ENCODE measurements at regions not wholly inside any gene's neighbourhood (a gene's known extent, or its start where the extent isn't known, plus 50 kb on each side); places are given as distances from the start of the nearest gene placed in this dataset.

DNA sequence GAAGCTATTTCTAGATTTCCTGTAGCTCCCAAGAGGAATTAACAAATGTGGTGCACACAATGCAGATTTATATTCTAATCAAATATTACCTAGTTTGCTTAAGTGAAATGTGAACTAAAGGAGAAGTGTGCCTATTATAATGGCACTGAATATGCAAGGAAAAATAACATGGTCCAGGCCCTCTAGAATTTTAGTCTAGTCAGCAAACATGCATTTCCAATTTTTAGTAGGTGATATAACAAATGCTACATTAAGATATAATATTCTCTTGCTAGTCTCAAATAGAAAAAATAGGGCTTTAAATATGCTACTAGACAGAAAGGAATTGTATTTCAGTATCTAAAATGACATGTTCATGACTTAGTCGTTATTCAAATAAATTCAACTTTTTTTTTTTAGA, 689.5 kb downstream of the TMEM182 start:
- no peaks in the 10 kb centered on the region for H3K27me3 ChIP-seq (replicated peaks)
- H3K4me1 ChIP-seq (replicated peaks) = no peaks in the 10 kb centered on the region
- no peak overlapping the region for H3K27ac ChIP-seq
- no peak overlapping the region for H3K4me3 ChIP-seq
- no peak for DNase-seq (ENCODE audit: low read depth in 1 of 2, low spot score in 2 of 2)
- H3K36me3 ChIP-seq = no peaks in the 10 kb centered on the region
- H3K9me3 ChIP-seq (replicated peaks) = 0 out of 2 replicates have a peak, but pooled peaks cover 3% of the 10 kb centered on the region

DNA sequence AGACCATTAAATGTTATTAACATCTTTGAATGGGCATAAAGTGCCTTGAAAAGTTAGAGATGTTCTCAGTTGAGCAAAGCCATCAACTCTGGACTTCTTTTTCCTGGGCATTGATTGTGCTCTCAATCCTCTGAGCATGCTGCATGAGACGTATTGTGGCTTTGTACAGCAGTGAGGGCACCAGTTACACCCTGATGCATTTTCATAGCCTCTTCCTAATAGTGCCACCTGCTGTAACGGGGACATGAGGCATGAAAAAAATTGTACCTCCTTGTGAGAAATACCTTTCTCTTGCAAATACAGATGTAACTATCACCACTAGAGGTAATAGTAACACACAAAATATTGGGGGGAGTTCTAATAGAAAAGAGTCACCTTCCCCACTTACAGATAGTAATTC, 697.5 kb downstream of the TMEM182 start:
- Histone ChIP-seq H3K36me3 (no peaks in the 10 kb centered on the region), H3K4me1 (replicated peaks) (no peaks in the 10 kb centered on the region), H3K27ac (no peak overlapping the region), H3K9me3 (replicated peaks) (0 out of 2 replicates have a peak, but pooled peaks cover 3% of the 10 kb centered on the region), H3K27me3 (replicated peaks) (no peaks in the 10 kb centered on the region), H3K4me3 (no peak overlapping the region)
- no peak for DNase-seq (ENCODE audit: low read depth in 1 of 2, low spot score in 2 of 2)

DNA sequence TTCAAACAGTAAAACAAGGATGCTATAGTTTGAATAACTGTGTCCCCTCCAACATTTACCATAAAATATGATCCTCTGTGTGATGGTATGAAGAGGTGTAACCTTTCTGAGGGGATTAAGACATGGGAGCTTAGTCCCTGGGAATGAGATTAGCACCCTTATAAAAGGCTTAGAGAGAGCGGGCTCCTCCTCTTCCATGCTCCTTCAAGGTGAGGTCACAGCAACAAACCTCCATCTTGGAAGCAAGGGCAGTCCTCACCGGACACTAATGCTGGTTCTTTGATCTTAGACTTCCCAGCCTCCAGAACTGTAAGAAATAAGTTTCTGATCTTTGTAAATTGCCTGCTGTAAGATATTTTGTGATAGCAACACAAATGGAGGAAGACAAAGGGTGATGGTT, 700.3 kb downstream of the TMEM182 start:
- H3K9me3 ChIP-seq (replicated peaks) = no peaks in the 10 kb centered on the region
- no peaks in the 10 kb centered on the region for H3K27me3 ChIP-seq (replicated peaks)
- H3K4me3 ChIP-seq = no peak overlapping the region
- no peak overlapping the region for H3K27ac ChIP-seq
- H3K36me3 ChIP-seq = no peaks in the 10 kb centered on the region
- H3K4me1 ChIP-seq (replicated peaks) = no peaks in the 10 kb centered on the region
- no peak for DNase-seq (ENCODE audit: low read depth in 1 of 2, low spot score in 2 of 2)

DNA sequence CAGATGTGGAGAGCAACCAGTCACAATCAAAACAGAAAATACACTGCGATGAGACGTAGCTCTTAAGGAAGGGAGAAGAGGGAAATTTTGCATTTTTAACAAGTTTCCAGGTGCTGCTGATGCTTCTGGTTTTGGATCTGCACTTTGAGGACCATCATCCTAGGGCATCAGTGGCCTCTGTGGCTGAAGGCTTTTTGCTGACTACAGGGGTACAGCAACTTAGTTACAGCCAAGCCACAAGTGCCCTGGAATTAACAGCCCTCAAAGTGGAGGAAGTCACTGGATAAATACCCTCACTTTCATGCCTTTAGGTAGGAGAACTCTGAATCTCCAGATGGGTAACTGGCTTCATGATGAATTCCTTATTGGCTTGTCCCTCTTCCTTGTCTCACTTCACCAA, 700.9 kb downstream of the TMEM182 start:
- H3K36me3 ChIP-seq = no peaks in the 10 kb centered on the region
- no peaks in the 10 kb centered on the region for H3K27me3 ChIP-seq (replicated peaks)
- no peaks in the 10 kb centered on the region for H3K9me3 ChIP-seq (replicated peaks)
- no peak overlapping the region for H3K4me3 ChIP-seq
- no peak overlapping the region for H3K27ac ChIP-seq
- DNase-seq (ENCODE audit: low read depth in 1 of 2, low spot score in 2 of 2) = no peak
- no peaks in the 10 kb centered on the region for H3K4me1 ChIP-seq (replicated peaks)

DNA sequence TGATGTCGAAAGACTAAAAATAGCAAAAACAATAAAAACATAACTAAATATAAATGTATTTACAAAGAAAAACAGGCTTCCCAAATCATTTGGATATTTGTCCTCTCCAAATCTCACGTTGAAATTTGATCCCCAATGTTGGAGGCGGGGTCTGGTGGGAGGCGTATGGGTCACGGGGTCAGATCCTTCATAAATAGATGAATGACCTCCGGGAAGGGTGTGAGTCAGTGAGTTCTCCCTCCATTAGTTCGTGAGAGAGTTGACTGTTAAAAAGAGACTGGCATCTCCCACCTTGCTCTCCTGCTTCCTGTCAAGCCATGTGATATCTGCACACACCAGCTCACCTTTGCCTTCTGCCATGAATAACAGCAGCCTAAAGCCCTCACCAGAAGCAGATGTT, 703.0 kb downstream of the TMEM182 start:
- no peaks in the 10 kb centered on the region for H3K27me3 ChIP-seq (replicated peaks)
- H3K4me1 ChIP-seq (replicated peaks) = no peaks in the 10 kb centered on the region
- no peaks in the 10 kb centered on the region for H3K9me3 ChIP-seq (replicated peaks)
- no peak overlapping the region for H3K27ac ChIP-seq
- H3K4me3 ChIP-seq = no peak overlapping the region
- no peaks in the 10 kb centered on the region for H3K36me3 ChIP-seq
- DNase-seq (ENCODE audit: low read depth in 1 of 2, low spot score in 2 of 2) = no peak

DNA sequence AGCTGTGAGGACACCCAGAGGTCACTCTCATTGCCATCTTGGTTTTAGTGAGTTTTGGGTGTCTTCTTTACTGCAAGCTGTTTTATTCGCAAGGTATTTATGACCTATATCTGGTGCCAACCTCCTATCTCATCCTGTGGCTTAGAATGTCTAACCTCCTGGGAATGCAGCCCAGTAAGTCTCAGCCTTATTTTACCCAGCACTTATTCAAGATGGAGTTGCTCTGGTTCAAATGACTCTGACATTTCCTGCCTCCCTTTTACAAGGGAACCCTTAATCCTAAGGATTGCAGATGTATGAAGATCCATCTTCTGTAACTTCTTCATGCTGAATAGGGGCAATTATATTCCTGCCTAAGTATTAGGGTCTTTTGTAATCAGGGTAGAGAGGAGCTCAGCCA, 708.0 kb downstream of the TMEM182 start:
- Histone ChIP-seq H3K27ac (no peak overlapping the region), H3K36me3 (no peaks in the 10 kb centered on the region), H3K9me3 (replicated peaks) (no peaks in the 10 kb centered on the region), H3K27me3 (replicated peaks) (no peaks in the 10 kb centered on the region), H3K4me3 (no peak overlapping the region), H3K4me1 (replicated peaks) (no peaks in the 10 kb centered on the region)
- no peak for DNase-seq (ENCODE audit: low read depth in 1 of 2, low spot score in 2 of 2)

DNA sequence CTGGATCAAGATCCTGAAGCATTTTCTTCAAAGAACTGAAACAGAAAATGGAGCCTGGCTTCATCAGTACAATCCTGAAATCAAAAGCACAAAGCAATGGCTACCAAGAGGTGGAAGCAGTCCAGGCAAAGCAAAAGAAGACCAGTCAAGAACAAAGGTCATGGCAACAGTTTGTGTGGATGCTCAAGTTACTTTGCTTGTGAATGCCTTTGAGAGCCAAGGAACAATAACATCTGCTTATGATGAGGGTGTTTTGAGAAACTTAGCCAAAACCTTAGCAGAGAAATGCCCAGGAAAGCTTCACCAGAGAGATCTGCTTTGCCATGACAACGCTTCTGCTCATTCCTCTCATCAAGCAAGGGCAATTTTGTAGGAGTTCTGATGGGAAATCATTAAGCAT, 723.1 kb downstream of the TMEM182 start:
- H3K36me3 ChIP-seq = no peaks in the 10 kb centered on the region
- no peak overlapping the region for H3K4me3 ChIP-seq

DNA sequence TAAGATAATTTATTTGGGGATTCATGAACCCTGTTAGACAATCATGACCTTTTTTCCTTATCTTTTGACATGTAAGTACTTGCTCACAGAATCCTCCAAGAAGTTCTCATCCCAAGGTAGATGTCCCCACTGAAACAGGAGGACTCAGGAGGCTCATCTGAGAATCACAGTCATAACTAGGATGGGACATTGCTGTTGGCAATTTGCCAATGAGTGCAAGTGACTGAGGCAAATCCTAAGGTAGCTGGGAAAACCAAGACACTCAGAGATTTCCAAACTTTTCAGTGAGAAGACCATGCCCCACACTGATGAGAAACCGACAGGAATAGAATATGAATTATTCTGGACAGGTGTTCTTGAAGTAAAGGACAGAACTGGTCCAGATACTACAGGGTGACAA, 735.0 kb downstream of the TMEM182 start:
- Histone ChIP-seq H3K4me1 (replicated peaks) (no peaks in the 10 kb centered on the region), H3K27ac (no peak overlapping the region), H3K4me3 (no peak overlapping the region), H3K36me3 (no peaks in the 10 kb centered on the region), H3K27me3 (replicated peaks) (no peaks in the 10 kb centered on the region), H3K9me3 (replicated peaks) (no peaks in the 10 kb centered on the region)
- DNase-seq (ENCODE audit: low read depth in 1 of 2, low spot score in 2 of 2) = no peak

More for the DNA sequence above, 723.1 kb downstream of the TMEM182 start:
- no peak for DNase-seq (ENCODE audit: low read depth in 1 of 2, low spot score in 2 of 2)
- Histone ChIP-seq H3K27me3 (replicated peaks) (no peaks in the 10 kb centered on the region), H3K4me1 (replicated peaks) (no peaks in the 10 kb centered on the region), H3K27ac (no peak overlapping the region), H3K9me3 (replicated peaks) (peaks cover 7% of the 10 kb centered on the region; the same call in 1 of the 2 replicates)

DNA sequence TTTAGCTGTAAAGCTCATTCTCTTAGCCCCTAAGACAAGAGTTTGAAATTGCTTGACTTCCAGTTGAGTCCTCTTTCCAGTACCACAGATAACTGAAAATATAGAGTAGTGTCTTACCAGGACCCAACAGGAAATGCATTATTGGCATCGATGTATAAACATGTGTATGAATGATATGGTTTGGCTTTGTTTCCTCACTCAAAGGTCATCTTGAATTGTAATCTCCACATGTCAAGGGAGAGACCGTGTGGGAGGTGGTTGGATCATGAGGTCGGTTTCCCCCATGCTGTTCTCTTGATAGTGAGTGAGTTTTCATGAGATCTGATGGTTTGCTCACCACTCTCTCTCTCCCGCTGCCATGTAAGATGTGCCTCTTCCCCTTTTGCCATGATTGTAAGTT, 745.0 kb downstream of the TMEM182 start:
- H3K27ac ChIP-seq = no peak overlapping the region
- H3K4me3 ChIP-seq = no peak overlapping the region
- H3K27me3 ChIP-seq (replicated peaks) = no peaks in the 10 kb centered on the region
- H3K9me3 ChIP-seq (replicated peaks) = no peaks in the 10 kb centered on the region
- H3K4me1 ChIP-seq (replicated peaks) = no peaks in the 10 kb centered on the region
- DNase-seq (ENCODE audit: low read depth in 1 of 2, low spot score in 2 of 2) = no peak
- H3K36me3 ChIP-seq = no peaks in the 10 kb centered on the region

DNA sequence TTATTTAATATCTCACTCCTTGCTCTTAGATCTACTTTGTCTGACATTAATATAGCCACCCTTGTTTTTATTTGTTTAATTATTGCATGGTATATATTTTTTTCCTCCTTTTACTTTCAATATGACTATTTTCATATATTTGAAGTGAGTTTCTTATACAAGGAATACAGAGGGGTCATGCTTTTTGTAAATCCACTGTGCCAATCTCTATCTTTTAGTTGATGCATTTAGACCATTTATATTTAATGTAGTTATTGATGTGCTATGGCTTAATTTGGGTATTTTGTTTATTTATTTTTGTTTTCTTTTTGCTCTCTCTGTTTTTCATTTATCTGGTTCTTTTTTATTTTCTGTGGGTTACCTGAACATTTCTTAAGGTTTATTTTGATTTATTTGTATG, 750.6 kb downstream of the TMEM182 start:
- H3K27ac ChIP-seq = no peak overlapping the region
- no peaks in the 10 kb centered on the region for H3K9me3 ChIP-seq (replicated peaks)
- H3K27me3 ChIP-seq (replicated peaks) = no peaks in the 10 kb centered on the region
- no peak for DNase-seq (ENCODE audit: low read depth in 1 of 2, low spot score in 2 of 2)
- H3K4me3 ChIP-seq = no peak overlapping the region
- no peaks in the 10 kb centered on the region for H3K36me3 ChIP-seq
- no peaks in the 10 kb centered on the region for H3K4me1 ChIP-seq (replicated peaks)

DNA sequence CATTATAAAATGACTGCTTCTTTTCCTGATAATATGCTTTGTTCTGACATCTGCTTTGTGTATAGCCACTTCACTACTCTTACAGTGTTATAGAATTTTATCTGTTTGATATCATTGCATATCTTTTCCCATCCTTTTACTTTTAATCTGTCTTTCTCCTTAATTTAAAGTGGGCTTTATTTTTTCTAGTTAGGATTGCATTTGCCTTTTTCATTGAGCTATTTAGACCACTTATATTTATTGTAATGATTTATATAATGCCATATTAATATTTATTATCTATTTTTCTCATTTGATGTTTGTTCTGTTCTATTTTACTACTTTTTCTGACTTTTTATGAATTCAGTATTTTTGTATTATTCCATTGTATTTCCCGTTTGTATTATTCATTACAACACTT, 758.7 kb downstream of the TMEM182 start:
- Histone ChIP-seq H3K27ac (no peak overlapping the region), H3K36me3 (no peaks in the 10 kb centered on the region), H3K4me1 (replicated peaks) (no peaks in the 10 kb centered on the region), H3K27me3 (replicated peaks) (no peaks in the 10 kb centered on the region), H3K4me3 (no peak overlapping the region), H3K9me3 (replicated peaks) (no peaks in the 10 kb centered on the region)
- DNase-seq (ENCODE audit: low read depth in 1 of 2, low spot score in 2 of 2) = no peak

DNA sequence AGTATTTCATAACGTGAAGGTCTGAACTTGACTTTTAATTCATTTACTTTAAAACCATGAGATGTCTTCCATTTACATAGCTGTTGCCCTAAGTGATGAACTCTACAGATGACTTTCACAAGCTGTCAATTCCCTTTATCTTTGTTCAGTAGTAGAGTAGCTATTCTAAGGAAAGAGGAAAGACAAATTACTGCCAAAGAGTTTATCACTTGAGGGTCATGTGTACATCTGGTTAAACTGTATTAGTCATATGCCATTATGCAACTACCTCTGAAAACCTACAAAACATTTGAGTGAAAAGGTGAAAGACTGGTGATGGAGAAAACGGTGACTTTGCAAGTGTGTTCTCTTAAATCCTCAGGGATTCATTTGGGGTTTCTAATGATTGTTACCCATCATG, 763.9 kb downstream of the TMEM182 start:
- Histone ChIP-seq H3K27me3 (replicated peaks) (no peaks in the 10 kb centered on the region), H3K9me3 (replicated peaks) (no peaks in the 10 kb centered on the region; the same call in 1 of the 2 replicates), H3K4me1 (replicated peaks) (no peaks in the 10 kb centered on the region), H3K36me3 (no peaks in the 10 kb centered on the region), H3K4me3 (no peak overlapping the region), H3K27ac (no peak overlapping the region)
- DNase-seq (ENCODE audit: low read depth in 1 of 2, low spot score in 2 of 2) = no peak

DNA sequence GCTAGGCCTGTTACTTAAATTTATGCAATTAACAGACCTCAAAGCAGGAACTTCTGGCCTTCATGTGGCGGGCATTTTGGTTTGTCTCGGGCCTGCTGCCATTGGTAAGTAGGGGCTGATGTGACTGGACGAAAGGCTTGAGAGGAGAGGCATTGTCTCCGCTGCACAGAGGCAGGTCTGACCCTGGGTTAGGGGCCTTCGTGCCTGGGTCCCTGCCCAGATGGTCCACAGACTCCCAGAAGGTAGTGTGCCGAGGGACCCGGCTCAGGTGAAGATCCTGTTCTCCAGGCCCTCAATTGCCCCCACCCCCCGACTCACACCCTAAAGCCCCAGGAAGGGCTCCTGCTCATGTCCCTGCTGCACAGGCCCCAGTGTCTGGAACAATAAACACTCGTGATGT, 764.9 kb downstream of the TMEM182 start:
- no peak for DNase-seq (ENCODE audit: low read depth in 1 of 2, low spot score in 2 of 2)
- no peak overlapping the region for H3K27ac ChIP-seq
- H3K4me3 ChIP-seq = no peak overlapping the region
- H3K4me1 ChIP-seq (replicated peaks) = no peaks in the 10 kb centered on the region
- H3K27me3 ChIP-seq (replicated peaks) = no peaks in the 10 kb centered on the region
- H3K9me3 ChIP-seq (replicated peaks) = no peaks in the 10 kb centered on the region; the same call in 1 of the 2 replicates
- no peaks in the 10 kb centered on the region for H3K36me3 ChIP-seq

DNA sequence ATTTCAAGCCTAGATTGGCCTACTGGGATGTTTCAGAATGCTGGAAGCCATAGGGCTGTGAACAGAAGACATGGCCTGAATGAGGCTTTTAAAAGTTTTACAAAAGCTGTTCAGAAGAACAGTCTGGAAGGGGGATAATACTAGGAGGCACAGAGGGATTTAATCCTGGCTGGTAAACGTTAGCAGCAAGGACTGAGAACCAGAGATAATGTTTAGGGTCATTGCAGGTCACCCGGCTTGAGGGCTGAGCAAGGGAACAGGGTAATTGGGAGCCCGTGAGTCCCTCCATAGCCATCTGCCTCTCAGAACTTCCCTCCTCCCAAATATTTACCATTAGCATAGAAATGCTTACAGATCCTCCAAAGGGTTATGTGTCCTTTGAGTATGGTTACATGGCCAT, 765.4 kb downstream of the TMEM182 start:
- Histone ChIP-seq H3K4me3 (no peak overlapping the region), H3K36me3 (no peaks in the 10 kb centered on the region), H3K27me3 (replicated peaks) (no peaks in the 10 kb centered on the region), H3K4me1 (replicated peaks) (no peaks in the 10 kb centered on the region), H3K27ac (no peak overlapping the region), H3K9me3 (replicated peaks) (no peaks in the 10 kb centered on the region; the same call in 1 of the 2 replicates)
- no peak for DNase-seq (ENCODE audit: low read depth in 1 of 2, low spot score in 2 of 2)

DNA sequence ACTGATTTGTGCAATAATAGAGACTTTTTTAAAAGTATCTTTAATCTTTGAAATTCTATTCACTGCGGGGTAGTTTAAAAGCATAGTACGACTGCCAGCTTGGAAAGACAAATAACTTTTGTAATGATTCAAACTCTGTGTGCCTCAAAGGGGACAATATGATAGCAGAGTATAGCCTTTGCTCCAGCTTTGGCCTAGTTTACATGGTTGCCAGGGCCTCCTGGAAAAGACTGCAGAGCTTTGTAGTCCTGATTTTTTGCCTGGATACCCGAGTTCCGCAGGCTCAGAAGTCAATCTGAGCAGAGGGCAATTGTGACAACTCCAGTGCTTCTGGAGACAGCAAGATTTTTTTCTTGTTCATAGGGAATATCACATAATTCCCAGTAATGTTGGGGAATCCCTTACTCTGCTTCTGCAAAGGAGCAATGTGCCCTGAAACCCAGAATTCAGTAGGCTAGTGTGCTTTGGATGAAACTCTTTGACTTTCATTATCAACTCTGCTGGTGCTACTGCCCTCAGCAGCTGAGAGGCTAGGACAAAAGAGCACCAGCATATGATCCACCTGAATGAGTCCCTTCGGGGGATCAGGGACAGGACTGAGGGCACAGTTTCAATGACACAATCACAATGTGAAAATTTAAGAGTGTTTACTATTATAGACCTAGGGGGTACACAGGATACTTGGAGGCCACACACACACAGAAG, 768.1 kb downstream of the TMEM182 start:
- peaks cover 3% of the 10 kb centered on the region; the same call in 1 of the 2 replicates for H3K9me3 ChIP-seq (replicated peaks)
- no peak for DNase-seq (ENCODE audit: low read depth in 1 of 2, low spot score in 2 of 2)
- H3K27ac ChIP-seq = no peak overlapping the region
- H3K4me3 ChIP-seq = no peak overlapping the region
- H3K27me3 ChIP-seq (replicated peaks) = no peaks in the 10 kb centered on the region
- H3K36me3 ChIP-seq = no peaks in the 10 kb centered on the region
- no peaks in the 10 kb centered on the region for H3K4me1 ChIP-seq (replicated peaks)

Data from SJSA1 (cell line).